ENCODE measurements at regions not wholly inside any gene's neighbourhood (a gene's known extent, or its start where the extent isn't known, plus 50 kb on each side); places are given as distances from the start of the nearest gene placed in this dataset.
A peak's percentile ranks its signal among the peaks of the same experiment; 100 is the strongest.

DNA sequence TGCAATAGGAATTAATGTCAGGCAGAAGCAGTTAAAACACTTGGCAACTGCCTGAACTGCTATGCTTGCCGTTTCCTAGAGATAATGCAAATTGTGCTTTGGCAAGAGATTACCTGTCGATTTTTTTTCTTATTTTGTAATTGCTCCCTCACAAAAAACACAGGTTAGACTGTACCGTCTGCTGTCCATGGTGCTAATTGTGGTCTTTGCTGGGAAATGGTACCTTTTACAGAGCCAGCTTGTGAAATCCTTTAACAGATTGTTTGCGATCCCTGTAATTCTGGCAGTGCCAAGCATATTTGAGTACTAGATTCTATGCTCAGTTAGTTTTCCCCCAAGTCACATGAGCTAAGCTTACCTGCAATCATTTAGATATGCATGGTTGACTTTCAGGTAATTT is 2125.8 kb upstream of the WWC1 start:
- H2BK120ac ChIP-seq (ENCODE audit: insufficient read depth, low read length, poor library complexity): no peak overlapping the region
- H3K23ac ChIP-seq (ENCODE audit: low read length): no peak overlapping the region
- no peak overlapping the region for H3K27ac ChIP-seq (ENCODE audit: low read depth, low read length)
- no peak overlapping the region for H2AK5ac ChIP-seq (ENCODE audit: low read length)
- no peak overlapping the region for H3K18ac ChIP-seq (ENCODE audit: low read length)
- H2BK5ac ChIP-seq (ENCODE audit: low read depth, low read length, poor library complexity): no peak overlapping the region
- H3K4me3 ChIP-seq (ENCODE audit: low read depth, low read length): no peak overlapping the region
- DNase-seq: peak in 1 of 2 donors; percentile 17
- H4K8ac ChIP-seq (ENCODE audit: low read depth, low read length): no peak overlapping the region
- H3K79me1 ChIP-seq (ENCODE audit: low read length): no peaks in the 10 kb centered on the region
- H4K12ac ChIP-seq (ENCODE audit: low read depth, low read length): no peak overlapping the region
- H3K4me2 ChIP-seq (ENCODE audit: low read length): no peak overlapping the region
- H4K91ac ChIP-seq (ENCODE audit: low read depth, low read length): no peak overlapping the region
- no peak overlapping the region for H3K9ac ChIP-seq (ENCODE audit: low read length)
- H3K36me3 ChIP-seq (ENCODE audit: control insufficient read depth in 1 of 2, insufficient read depth in 2 of 2, low read length in 2 of 2): no peaks in the 10 kb centered on the region
- WGBS (ENCODE audit: extremely low coverage, insufficient coverage, insufficient read length): no CpG with 5 or more reads among the region's 4 CpGs
- no peaks in the 10 kb centered on the region for H3K9me3 ChIP-seq (ENCODE audit: insufficient read depth, low read depth, low read length)
- H3K14ac ChIP-seq (ENCODE audit: low read length): no peak overlapping the region
- H3K4me1 ChIP-seq (ENCODE audit: control insufficient read depth in 1 of 2, insufficient read depth in 2 of 2, low read length in 2 of 2): no peaks in the 10 kb centered on the region
- H2AFZ ChIP-seq (ENCODE audit: insufficient read depth, low read length, poor library complexity): no peak overlapping the region
- no peaks in the 10 kb centered on the region for H3K27me3 ChIP-seq (ENCODE audit: insufficient read depth, low read length)
- no peaks in the 10 kb centered on the region for H3K79me2 ChIP-seq (ENCODE audit: control insufficient read depth, insufficient read depth, low read length, poor library complexity)
- no peak overlapping the region for H2BK12ac ChIP-seq (ENCODE audit: low read length)
- H3K4ac ChIP-seq (ENCODE audit: low read depth, low read length): no peak overlapping the region

DNA sequence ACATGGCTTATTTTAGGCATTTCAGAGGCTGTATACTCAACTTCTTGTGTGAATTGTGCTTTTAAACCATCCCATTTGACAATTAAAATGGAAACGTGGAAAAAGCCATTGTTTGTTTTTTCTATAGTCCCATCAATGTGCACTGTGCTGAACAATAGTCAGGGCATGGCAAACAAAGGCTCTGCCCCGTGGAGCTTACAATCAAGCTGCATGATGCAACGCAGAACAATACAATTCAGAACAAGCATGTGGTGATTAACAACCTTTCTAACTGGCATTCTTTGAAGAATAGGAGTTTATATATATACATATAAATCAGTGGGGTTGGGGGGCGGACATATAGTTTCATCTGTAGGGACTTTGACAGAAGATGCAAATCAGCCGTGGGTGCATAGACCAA is 2125.4 kb upstream of the WWC1 start:
- Histone ChIP-seq H3K27me3 (ENCODE audit: insufficient read depth, low read length) (no peaks in the 10 kb centered on the region), H3K9ac (ENCODE audit: low read length) (no peak overlapping the region), H2BK12ac (ENCODE audit: low read length) (no peak overlapping the region), H4K8ac (ENCODE audit: low read depth, low read length) (no peak overlapping the region), H3K23ac (ENCODE audit: low read length) (no peak overlapping the region), H4K91ac (ENCODE audit: low read depth, low read length) (no peak overlapping the region), H3K4ac (ENCODE audit: low read depth, low read length) (no peak overlapping the region), H3K79me2 (ENCODE audit: control insufficient read depth, insufficient read depth, low read length, poor library complexity) (no peaks in the 10 kb centered on the region), H3K36me3 (ENCODE audit: control insufficient read depth in 1 of 2, insufficient read depth in 2 of 2, low read length in 2 of 2) (no peaks in the 10 kb centered on the region), H2BK120ac (ENCODE audit: insufficient read depth, low read length, poor library complexity) (no peak overlapping the region), H3K14ac (ENCODE audit: low read length) (no peak overlapping the region), H3K9me3 (ENCODE audit: insufficient read depth, low read depth, low read length) (no peaks in the 10 kb centered on the region), H3K18ac (ENCODE audit: low read length) (no peak overlapping the region), H3K4me1 (ENCODE audit: control insufficient read depth in 1 of 2, insufficient read depth in 2 of 2, low read length in 2 of 2) (no peaks in the 10 kb centered on the region), H2AFZ (ENCODE audit: insufficient read depth, low read length, poor library complexity) (no peak overlapping the region), H3K4me2 (ENCODE audit: low read length) (no peak overlapping the region), H2AK5ac (ENCODE audit: low read length) (no peak overlapping the region), H3K27ac (ENCODE audit: low read depth, low read length) (no peak overlapping the region), H3K4me3 (ENCODE audit: low read depth, low read length) (no peak overlapping the region), H2BK5ac (ENCODE audit: low read depth, low read length, poor library complexity) (no peak overlapping the region), H4K12ac (ENCODE audit: low read depth, low read length) (no peak overlapping the region), H3K79me1 (ENCODE audit: low read length) (no peaks in the 10 kb centered on the region)
- DNase-seq: no peak
- WGBS (ENCODE audit: extremely low coverage, insufficient coverage, insufficient read length): no CpG with 5 or more reads among the region's 5 CpGs

DNA sequence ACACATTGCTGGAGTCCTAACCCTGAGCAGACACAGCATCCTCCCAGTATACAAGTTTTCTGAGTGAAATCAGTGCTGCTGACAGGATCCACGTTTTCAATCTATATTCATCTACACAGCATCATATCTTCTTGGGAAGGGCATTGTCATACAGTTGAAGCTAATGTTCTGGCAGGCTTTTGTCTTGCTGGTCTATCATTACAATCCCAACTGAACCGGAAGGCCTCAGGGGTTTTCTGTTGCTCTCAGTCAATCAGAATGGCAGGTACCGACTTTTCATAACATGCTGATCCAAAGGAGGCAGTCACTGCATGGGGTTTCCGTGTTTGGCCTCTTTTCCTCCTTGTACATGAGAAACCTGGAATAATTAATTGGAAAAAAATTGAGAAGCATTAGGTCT is 2118.8 kb upstream of the WWC1 start:
- no peaks in the 10 kb centered on the region for H3K9me3 ChIP-seq (ENCODE audit: insufficient read depth, low read depth, low read length)
- no peak overlapping the region for H3K18ac ChIP-seq (ENCODE audit: low read length)
- no peaks in the 10 kb centered on the region for H3K4me1 ChIP-seq (ENCODE audit: control insufficient read depth in 1 of 2, insufficient read depth in 2 of 2, low read length in 2 of 2)
- H2AK5ac ChIP-seq (ENCODE audit: low read length): no peak overlapping the region
- H3K79me1 ChIP-seq (ENCODE audit: low read length): no peaks in the 10 kb centered on the region
- H3K23ac ChIP-seq (ENCODE audit: low read length): no peak overlapping the region
- no peaks in the 10 kb centered on the region for H3K36me3 ChIP-seq (ENCODE audit: control insufficient read depth in 1 of 2, insufficient read depth in 2 of 2, low read length in 2 of 2)
- no peak overlapping the region for H3K14ac ChIP-seq (ENCODE audit: low read length)
- H2BK120ac ChIP-seq (ENCODE audit: insufficient read depth, low read length, poor library complexity): no peak overlapping the region
- H3K4me2 ChIP-seq (ENCODE audit: low read length): no peak overlapping the region
- H3K4me3 ChIP-seq (ENCODE audit: low read depth, low read length): no peak overlapping the region
- no peak overlapping the region for H3K27ac ChIP-seq (ENCODE audit: low read depth, low read length)
- H4K8ac ChIP-seq (ENCODE audit: low read depth, low read length): no peak overlapping the region
- H2BK5ac ChIP-seq (ENCODE audit: low read depth, low read length, poor library complexity): no peak overlapping the region
- DNase-seq: no peak
- no peak overlapping the region for H4K12ac ChIP-seq (ENCODE audit: low read depth, low read length)
- H2BK12ac ChIP-seq (ENCODE audit: low read length): no peak overlapping the region
- H3K9ac ChIP-seq (ENCODE audit: low read length): no peak overlapping the region
- no peak overlapping the region for H4K91ac ChIP-seq (ENCODE audit: low read depth, low read length)
- no peaks in the 10 kb centered on the region for H3K79me2 ChIP-seq (ENCODE audit: control insufficient read depth, insufficient read depth, low read length, poor library complexity)
- no CpG with 5 or more reads among the region's 4 CpGs for WGBS (ENCODE audit: extremely low coverage, insufficient coverage, insufficient read length)
- H3K27me3 ChIP-seq (ENCODE audit: insufficient read depth, low read length): no peaks in the 10 kb centered on the region
- H2AFZ ChIP-seq (ENCODE audit: insufficient read depth, low read length, poor library complexity): no peak overlapping the region
- no peak overlapping the region for H3K4ac ChIP-seq (ENCODE audit: low read depth, low read length)

DNA sequence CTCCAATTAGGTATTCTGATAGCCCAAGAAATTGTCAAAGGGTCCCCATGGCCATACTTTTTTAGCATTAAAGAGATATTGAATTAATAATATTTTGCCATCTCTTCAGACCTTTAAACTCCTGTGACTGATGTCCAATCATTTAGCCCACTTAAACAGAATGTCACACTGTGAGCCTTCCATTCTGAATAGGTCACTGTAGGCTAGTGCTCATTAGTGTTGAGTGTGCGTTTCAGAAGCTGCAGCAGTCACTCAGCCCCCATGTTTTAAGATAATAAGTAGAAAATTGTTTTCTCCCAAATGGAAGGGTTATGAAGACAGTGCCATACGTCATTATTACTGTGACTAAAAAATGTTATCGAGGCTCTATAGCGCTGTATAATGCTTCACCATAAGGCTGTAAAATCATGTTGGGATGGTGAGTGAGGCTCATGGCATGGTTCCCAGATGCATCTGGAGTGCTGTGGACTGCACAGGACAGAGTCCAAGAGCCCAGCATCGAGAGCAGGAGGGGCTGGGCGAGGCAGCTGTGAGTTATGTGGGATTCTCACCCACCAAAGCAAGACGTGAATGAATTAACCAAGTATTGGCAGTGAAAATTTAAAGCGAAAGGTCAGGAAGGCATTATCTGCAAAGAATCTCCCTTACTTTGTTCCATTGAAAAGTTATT is 2112.9 kb upstream of the WWC1 start:
- no peak overlapping the region for H3K4ac ChIP-seq (ENCODE audit: low read depth, low read length)
- no peaks in the 10 kb centered on the region for H3K36me3 ChIP-seq (ENCODE audit: control insufficient read depth in 1 of 2, insufficient read depth in 2 of 2, low read length in 2 of 2)
- DNase-seq: no peak
- no peak overlapping the region for H2BK120ac ChIP-seq (ENCODE audit: insufficient read depth, low read length, poor library complexity)
- H3K27ac ChIP-seq (ENCODE audit: low read depth, low read length): no peak overlapping the region
- WGBS (ENCODE audit: extremely low coverage, insufficient coverage, insufficient read length): no CpG with 5 or more reads among the region's 8 CpGs
- H4K91ac ChIP-seq (ENCODE audit: low read depth, low read length): no peak overlapping the region
- H4K12ac ChIP-seq (ENCODE audit: low read depth, low read length): no peak overlapping the region
- no peak overlapping the region for H3K14ac ChIP-seq (ENCODE audit: low read length)
- no peak overlapping the region for H3K23ac ChIP-seq (ENCODE audit: low read length)
- H2BK12ac ChIP-seq (ENCODE audit: low read length): no peak overlapping the region
- H2AFZ ChIP-seq (ENCODE audit: insufficient read depth, low read length, poor library complexity): no peak overlapping the region
- no peaks in the 10 kb centered on the region for H3K79me1 ChIP-seq (ENCODE audit: low read length)
- H3K4me1 ChIP-seq (ENCODE audit: control insufficient read depth in 1 of 2, insufficient read depth in 2 of 2, low read length in 2 of 2): no peaks in the 10 kb centered on the region
- no peak overlapping the region for H2AK5ac ChIP-seq (ENCODE audit: low read length)
- no peaks in the 10 kb centered on the region for H3K27me3 ChIP-seq (ENCODE audit: insufficient read depth, low read length)
- H4K8ac ChIP-seq (ENCODE audit: low read depth, low read length): no peak overlapping the region
- H3K9ac ChIP-seq (ENCODE audit: low read length): no peak overlapping the region
- H2BK5ac ChIP-seq (ENCODE audit: low read depth, low read length, poor library complexity): no peak overlapping the region
- H3K79me2 ChIP-seq (ENCODE audit: control insufficient read depth, insufficient read depth, low read length, poor library complexity): no peaks in the 10 kb centered on the region
- H3K4me3 ChIP-seq (ENCODE audit: low read depth, low read length): no peak overlapping the region
- H3K9me3 ChIP-seq (ENCODE audit: insufficient read depth, low read depth, low read length): no peaks in the 10 kb centered on the region
- no peak overlapping the region for H3K18ac ChIP-seq (ENCODE audit: low read length)
- no peak overlapping the region for H3K4me2 ChIP-seq (ENCODE audit: low read length)

Measured in trophoblast cell (in vitro differentiated cells and primary cell).